ENCODE measurements at regions not wholly inside any gene's neighbourhood (a gene's known extent, or its start where the extent isn't known, plus 50 kb on each side); places are given as distances from the start of the nearest gene placed in this dataset.

- no peak for DNase-seq
Observed at GRCh38 chr17:70230850-70231640, 61.7 kb downstream of the KCNJ2 start.

- no peak for DNase-seq
Observed at GRCh38 chr17:70232466-70232865, 63.1 kb downstream of the KCNJ2 start.

- DNase-seq, result no peak
Observed at GRCh38 chr17:70235252-70235651, 65.9 kb downstream of the KCNJ2 start.

DNA sequence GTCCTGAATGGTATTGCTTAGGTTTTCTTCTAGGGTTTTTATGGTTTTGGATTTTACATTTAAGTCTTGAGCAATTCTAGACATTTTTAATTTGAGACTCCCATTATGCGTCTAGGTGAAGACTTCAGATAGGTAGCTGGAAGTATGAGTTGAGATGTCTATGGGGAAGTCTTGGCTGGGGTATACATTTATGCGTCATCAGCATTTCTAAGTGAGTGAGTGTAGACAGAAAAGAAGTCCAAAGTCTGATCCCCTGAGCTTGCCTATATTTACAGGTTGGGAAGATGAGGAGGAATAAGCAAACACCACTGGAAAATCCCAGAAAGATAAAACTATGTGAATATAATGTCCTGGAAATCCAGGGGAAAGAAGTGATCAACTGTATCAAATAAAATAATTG lies 68.9 kb downstream of the KCNJ2 start:
- no peak for DNase-seq

DNA sequence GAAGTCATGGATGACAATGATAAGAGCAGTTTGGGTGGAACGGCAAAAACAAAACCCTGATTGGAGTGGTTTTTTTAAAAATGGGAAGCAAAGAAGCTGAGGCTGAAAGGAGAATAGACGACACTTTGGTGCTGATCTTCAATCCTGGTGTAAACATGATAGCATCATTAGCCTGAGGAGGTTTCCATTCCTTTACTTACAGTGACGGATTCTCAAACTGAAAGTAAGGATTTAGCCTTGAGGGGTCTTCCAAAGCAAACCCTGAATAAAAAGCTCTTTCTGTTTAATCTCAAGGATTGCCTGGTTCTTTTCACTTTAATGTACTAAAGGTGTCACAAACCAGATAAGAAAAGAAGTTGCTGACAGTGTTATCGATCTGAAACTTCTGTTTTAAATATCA lies 69.3 kb downstream of the KCNJ2 start:
- DNase-seq, result no peak

DNA sequence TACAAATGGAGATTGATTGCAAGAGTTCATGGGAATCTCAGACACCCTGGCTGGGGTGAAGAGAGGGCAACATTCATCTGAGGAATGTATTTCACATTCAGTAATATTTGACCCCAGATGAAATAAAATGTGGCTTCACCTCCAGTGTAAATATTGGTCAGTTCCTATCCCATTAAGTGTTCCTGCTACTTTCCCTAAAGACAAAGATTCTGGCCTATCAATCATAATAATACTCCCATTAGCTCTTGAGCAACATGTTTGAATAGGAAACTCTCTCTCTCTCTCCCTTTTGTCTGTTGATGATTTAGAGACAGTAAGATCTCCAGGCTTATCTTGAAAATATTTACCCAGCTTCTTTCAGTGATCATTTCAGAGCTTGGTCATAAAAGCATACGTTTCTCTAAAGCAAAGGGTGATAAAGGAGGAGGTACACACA lies 70.1 kb downstream of the KCNJ2 start:
- DNase-seq, result no peak

DNA sequence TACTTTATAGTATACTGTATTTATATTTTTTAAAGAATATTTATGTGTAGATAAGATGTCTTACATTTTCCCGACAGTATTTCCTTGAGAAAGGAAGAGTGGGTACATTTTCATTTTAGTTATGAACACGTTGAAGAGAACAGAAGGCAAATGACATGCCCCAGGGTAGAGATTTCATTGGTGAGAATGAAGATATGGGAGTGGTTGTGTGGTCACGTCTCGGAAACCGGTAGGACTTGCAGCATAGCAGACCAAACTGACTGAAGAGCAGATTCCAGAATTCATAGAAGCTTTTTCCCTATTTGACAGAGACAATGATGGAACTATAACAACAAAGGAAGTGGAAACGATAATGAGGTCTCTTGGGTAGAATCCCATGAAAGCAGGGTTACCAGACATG lies 71.7 kb downstream of the KCNJ2 start:
- DNase-seq, result no peak

DNA sequence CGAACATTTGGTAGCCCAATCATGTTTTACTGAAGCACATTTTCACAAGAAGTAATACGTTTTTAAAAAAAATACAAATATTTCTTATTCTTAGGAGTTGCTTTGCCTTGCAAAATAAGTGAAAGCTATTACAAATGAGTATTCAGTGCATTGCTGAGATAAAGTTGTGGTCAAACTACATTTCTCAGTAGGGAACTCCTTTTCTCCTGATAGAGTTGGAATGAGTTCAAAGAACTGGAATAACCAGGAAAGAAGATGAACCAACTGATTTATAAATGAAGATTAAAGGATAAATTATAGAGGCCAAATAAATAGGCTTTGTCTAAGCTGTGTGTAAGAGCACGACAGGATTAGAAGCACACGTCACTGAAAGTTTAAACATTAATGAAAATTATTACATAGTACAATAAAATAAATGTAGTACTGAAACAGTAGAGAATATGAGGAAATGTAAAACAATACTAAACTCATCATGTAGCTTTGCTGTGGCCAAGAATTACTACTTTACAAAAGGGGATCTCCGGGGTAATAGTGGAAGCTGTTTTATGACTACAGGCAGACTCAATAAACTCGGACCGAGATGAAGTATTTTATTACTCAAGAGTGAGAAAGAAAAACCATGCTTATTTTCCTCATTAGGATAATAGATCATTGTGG lies 73.6 kb downstream of the KCNJ2 start:
- no peak for DNase-seq

- no peak for DNase-seq
Observed at GRCh38 chr17:70251706-70252105, 82.4 kb downstream of the KCNJ2 start.

DNA sequence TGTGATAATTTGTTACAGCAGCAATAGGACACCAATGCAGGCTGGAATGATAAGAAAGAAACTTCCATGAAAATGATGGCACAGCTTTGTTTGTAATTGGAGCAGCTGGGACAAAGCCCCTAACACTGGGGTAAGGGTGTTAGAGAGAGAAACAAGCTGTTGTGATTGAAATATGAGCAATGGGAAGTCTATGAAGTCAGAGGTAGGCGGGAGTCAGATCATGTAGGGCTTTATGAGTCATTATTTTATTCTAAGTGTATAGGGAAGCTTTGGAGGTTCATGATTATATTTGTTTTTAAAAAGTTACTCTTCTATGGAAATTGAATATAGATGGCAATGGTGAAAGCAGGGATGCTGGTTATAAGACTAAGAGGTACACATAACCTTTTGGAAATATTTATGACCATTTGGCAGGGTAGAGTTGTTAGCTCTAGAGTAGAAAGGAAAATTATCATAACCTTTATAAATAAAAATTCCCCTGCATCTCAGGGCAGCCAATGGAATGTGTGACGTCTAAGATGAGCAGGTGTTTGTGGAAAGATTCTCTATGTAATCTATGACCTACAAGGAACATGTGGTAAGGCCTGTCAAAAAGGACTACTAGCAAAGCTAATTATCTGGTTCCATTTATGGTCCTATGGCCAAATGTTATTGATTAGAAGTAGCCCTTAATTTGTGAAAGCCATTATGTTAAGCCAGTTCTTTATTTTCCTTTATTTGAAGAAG lies 85.6 kb downstream of the KCNJ2 start:
- DNase-seq, result no peak

DNA sequence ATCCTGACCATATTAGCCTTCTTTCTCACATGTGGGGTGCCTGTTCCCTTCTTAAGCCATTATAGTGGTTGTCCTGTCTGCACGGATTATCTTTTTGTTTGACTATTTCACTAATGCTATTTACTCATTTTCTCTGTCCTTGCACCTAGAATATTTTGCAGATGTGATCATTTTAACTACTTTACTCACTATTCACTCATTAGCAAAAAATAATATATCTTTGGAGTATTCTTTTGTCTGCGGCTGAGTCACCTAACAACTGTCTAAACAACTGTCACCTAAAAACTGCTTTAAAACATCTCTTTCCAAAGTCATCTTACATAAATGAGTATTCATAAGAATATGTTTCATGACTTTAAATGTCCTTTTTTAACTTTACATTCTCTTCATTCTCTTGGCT lies 87.4 kb downstream of the KCNJ2 start:
- no peak for DNase-seq

- no peak for DNase-seq
Observed at GRCh38 chr17:70258465-70258864, 89.1 kb downstream of the KCNJ2 start.

DNA sequence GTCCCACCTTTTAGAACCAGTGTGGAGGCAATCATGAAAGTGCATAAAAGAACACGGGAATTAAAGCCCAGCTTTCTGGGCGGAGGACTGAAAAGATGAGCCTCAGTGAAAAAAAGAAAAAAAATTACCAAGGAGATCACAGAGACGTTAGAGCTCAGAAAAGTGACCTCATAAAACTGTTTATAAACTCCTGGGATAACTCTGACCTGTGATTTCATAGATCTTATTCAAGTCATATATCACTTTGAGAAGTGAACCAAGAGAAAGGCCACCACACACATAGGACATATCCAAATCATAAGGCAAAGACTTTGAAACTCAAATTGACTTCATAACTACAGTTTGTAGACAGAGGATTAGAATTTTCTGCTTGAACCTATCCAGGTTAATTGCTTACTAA lies 90.1 kb downstream of the KCNJ2 start:
- no peak for DNase-seq

GRCh38 chr17:70261170-70261569 lies 91.8 kb downstream of the KCNJ2 start:
- DNase-seq, result no peak

DNA sequence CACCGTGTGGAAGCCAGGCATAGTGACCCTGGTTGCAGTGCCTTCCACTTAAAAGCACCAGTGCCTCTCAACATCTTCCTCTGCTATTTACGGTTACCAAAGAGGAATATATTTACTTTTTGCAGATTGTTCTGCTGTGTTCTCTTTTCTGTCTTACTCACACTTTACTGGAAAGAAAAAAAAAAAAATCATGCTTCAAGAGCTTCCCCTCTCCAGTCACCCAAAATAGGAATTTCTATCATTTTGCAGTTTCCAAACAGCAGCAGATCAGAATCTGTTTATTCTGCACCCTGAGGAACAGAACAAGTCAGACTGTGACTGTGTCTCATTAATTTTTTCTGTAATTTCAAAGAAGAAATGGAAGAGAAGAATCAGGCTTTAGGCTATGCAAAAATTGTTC lies 96.1 kb downstream of the KCNJ2 start:
- DNase-seq, result no peak

- no peak for DNase-seq
Observed at GRCh38 chr17:70266394-70266793, 97.1 kb downstream of the KCNJ2 start.

DNA sequence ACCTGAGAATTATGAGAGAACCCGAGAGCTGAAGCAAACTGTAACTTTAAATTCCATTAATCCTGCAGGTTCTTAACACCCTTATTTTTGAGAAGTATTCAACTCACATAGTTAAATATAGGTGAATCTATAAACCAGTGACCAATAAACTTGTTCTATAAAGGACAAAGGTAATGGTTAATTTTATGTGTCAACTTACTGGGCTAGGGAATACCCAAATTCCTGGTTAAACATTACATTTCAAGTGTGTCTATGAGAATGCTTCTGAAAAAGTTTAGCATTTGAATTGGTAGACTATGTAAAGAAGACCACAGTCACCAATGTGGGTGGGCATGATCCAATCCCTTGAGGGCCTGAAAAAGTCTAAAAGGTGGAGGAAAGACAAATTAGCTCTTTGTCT lies 99.1 kb downstream of the KCNJ2 start:
- no peak for DNase-seq

- no peak for DNase-seq
Observed at GRCh38 chr17:70270554-70270953, 101.2 kb downstream of the KCNJ2 start.

DNA sequence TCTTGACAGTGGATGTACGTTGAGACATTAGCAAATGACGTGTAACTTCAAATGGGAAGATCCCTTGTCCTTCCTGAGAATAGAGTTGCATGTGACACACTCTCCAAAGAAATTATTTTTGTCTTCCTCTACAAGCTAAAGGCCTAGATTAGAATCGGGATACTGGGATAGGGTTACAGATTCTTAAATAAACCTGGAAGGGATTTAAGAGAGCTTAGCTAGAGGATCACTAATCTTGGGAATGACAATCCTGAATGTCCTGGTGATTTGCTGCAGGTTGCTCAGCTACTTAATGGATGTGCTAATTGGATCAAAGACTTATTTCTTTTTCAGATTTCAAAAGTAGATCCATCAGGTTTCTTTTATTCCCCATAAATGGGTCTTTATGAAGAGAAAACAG lies 101.9 kb downstream of the KCNJ2 start:
- DNase-seq, result no peak

DNA sequence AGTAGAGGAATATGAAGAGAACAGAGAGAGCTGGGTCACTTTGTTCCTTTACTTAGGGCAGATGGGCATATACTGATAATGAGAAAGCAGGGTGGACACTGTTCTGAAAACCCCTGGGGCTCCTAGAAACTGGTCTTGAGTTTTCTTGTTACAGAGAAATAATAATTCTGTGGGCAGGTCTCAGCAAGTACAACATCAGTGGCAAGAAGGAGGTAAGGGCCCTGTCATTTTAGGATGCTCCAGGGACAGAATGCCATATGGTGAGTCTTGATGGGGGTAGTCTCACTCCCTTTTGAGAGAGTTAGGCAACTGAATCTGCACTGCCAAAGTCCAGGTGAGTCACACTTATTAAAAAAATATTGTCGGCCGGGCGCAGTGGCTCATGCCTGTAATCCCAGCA lies 102.3 kb downstream of the KCNJ2 start:
- DNase-seq, result no peak

DNA sequence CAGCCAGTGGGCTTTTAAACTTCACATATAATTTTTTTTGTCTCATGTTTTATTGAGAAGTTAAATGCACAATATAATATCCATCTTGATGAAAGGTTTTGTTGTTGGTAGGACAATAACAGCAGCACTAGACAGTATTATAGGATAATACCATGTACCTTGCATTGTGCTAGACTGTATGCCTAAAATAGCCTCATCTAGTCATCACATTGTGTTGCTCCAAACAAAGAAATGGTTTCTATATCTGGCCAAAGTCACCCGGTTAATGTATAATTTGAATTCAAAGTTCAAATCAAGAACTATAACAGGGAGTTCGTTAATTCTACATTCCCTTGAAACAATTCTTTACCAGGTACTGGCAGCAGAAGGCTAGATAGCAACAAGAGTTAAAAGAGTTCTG lies 104.9 kb downstream of the KCNJ2 start:
- DNase-seq, result no peak

GRCh38 chr17:70276906-70277305 lies 107.6 kb downstream of the KCNJ2 start:
- no peak for DNase-seq

DNA sequence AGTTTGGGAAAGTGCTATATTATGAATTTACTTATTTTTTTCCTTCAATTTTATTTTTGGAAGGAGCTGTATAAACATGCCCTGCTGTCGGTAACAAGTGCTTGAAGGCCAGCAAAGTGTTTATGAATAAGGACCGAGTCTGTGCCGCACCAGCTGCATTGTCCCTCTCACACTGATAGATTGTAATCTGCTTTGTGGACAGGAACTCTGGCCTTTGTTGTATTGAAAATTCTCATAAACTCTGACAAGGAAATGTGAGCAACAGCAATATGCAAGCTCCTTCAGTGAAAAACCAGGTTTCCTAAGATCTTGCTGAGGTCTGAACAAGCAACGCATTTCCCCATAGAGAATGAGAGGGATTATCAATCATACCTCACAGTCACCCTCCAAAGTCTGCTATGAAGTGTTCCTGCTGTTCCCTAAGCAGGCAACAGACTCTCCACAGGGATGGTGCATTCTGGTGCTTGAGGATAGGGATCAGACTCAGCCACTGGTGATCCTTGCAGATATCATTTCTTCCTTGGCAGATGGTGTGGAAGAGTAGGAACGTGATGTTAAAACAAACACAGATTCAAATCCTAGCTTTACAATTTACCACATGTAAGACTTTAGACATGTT lies 109.6 kb downstream of the KCNJ2 start:
- DNase-seq, result no peak

- no peak for DNase-seq
Observed at GRCh38 chr17:70286391-70286790, 117.1 kb downstream of the KCNJ2 start.

Measured in CD4-positive, alpha-beta T cell treated with Interleukin-4 for 4 hours (primary cell).